Mesendoderm (in vitro differentiated cells): ENCODE measurements at regions not wholly inside any gene's neighbourhood (a gene's known extent, or its start where the extent isn't known, plus 50 kb on each side); places are given as distances from the start of the nearest gene placed in this dataset.

Experiments used
- DNase-seq: peaks from one replicate; pipeline ENCODE4 v3.0.0; 2013
- H2AK5ac ChIP-seq: 2 replicates; pipeline ENCODE4 v1.6.1; 2013; ENCODE audit warnings: low read length, inconsistent platforms
- H2BK120ac ChIP-seq: 2 replicates; pipeline ENCODE4 v1.6.1; 2013; ENCODE audit warnings: low read depth, mild to moderate bottlenecking, low read length, moderate library complexity, mixed read lengths
- H2BK15ac ChIP-seq: replicated peaks from 2 replicates; pipeline ENCODE4 v1.6.1; 2013; ENCODE audit warnings: low read depth, mild to moderate bottlenecking, moderate library complexity
- H2BK5ac ChIP-seq: 2 replicates; pipeline ENCODE4 v1.6.1; 2013; ENCODE audit warnings: low read length, inconsistent platforms
- H3K18ac ChIP-seq: 2 replicates; pipeline ENCODE4 v1.6.1; 2013; ENCODE audit warnings: mild to moderate bottlenecking, low read length, mixed read lengths
- H3K23ac ChIP-seq: one replicate; pipeline ENCODE4 v1.6.1; 2013; ENCODE audit warnings: low read length
- H3K27ac ChIP-seq: 2 replicates; pipeline ENCODE4 v1.5.1; 2013; ENCODE audit warnings: low read depth, mild to moderate bottlenecking, inconsistent platforms, low read length, moderate library complexity
- H3K27me3 ChIP-seq: 2 replicates; pipeline ENCODE4 v1.6.1; 2013; ENCODE audit warnings: low read length, control low read depth, mild to moderate bottlenecking, inconsistent platforms; ENCODE audit not compliant: insufficient read depth, poor library complexity
- H3K36me3 ChIP-seq: 2 replicates; pipeline ENCODE4 v1.6.1; 2013; ENCODE audit warnings: low read length, inconsistent platforms; ENCODE audit not compliant: control insufficient read depth, insufficient read depth
- H3K4ac ChIP-seq: one replicate; pipeline ENCODE4 v1.6.1; 2013; ENCODE audit warnings: low read depth, mild to moderate bottlenecking, low read length, moderate library complexity
- H3K4me1 ChIP-seq: 2 replicates; pipeline ENCODE4 v1.6.1; 2013; ENCODE audit warnings: low read depth, low read length, inconsistent platforms; ENCODE audit not compliant: control insufficient read depth
- H3K4me2 ChIP-seq: 2 replicates; pipeline ENCODE4 v1.6.1; 2013; ENCODE audit warnings: low read length
- H3K4me3 ChIP-seq: 2 replicates; pipeline ENCODE4 v1.5.1; 2013; ENCODE audit warnings: mild to moderate bottlenecking, low read length
- H3K56ac ChIP-seq: one replicate; pipeline ENCODE4 v1.6.1; 2013; ENCODE audit warnings: low read length
- H3K79me1 ChIP-seq: 2 replicates; pipeline ENCODE4 v1.6.1; 2013; ENCODE audit warnings: low read length, inconsistent platforms
- H3K79me2 ChIP-seq: 2 replicates; pipeline ENCODE4 v1.6.1; 2013; ENCODE audit warnings: mild to moderate bottlenecking, low read length; ENCODE audit not compliant: control insufficient read depth, insufficient read depth
- H3K9ac ChIP-seq: 2 replicates; pipeline ENCODE4 v1.6.1; 2013; ENCODE audit warnings: low read length, inconsistent platforms
- H4K5ac ChIP-seq: one replicate; pipeline ENCODE4 v1.6.1; 2013; ENCODE audit warnings: low read length
- H4K8ac ChIP-seq: one replicate; pipeline ENCODE4 v1.6.1; 2013; ENCODE audit warnings: low read depth, mild to moderate bottlenecking, control low read depth, low read length, moderate library complexity
- WGBS: extraction: QIAGEN DNeasy Blood & Tissue Kit; methylation state at CpG from one replicate; pipeline ENCODE4 v1.1.7; 2013; ENCODE audit warnings: low lambda C conversion rate, missing lambda C conversion rate; ENCODE audit not compliant: insufficient coverage; ENCODE audit errors: extremely low coverage; 5-methylcytosine and 5-hydroxymethylcytosine counted together

DNA sequence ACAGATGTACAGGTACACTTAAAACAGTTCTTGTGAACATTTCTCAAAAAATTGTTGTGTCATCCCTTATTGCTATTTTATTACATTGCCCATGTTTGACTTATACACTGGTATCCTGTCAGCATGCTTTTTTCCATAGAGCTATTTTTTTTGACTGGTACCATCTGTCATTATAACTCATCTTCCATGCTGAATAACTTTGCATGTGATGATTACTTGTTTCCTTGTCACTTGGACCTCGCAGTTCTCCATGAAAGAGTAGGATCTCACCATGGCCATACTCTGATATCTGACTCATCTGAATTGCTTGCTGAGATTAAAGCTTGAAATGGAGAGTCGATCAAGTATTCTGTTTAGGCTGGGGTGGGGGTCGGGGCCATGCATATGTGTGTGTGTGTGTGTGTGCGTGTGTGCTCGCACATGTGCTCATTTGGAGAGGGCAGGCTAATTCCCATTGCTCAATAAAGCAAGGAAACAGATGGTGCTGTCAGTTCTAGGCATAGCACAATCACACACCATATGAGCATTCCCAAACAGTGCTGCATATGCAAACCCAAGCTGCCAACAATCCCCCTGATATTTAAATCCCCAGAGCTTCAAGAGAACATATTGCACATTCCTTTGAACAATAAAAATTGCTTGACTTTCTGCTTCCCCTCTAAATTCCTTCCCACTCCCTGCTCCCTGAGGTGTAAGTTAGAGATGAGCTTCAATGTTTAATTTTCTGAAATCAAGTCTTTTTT lies 62.9 kb downstream of the NHLRC3 start:
- no peak overlapping the region for H3K4me2 ChIP-seq
- H3K27ac ChIP-seq, result no peak overlapping the region
- no peaks in the 10 kb centered on the region for H3K79me2 ChIP-seq
- no peak overlapping the region for H2AK5ac ChIP-seq
- H3K4me3 ChIP-seq, result no peak overlapping the region
- no peak overlapping the region for H4K5ac ChIP-seq
- no peak overlapping the region for H2BK120ac ChIP-seq
- H3K56ac ChIP-seq, result no peak overlapping the region
- DNase-seq, result no peak
- no peaks in the 10 kb centered on the region for H3K4me1 ChIP-seq
- H3K27me3 ChIP-seq, result no peaks in the 10 kb centered on the region
- H3K18ac ChIP-seq, result no peak overlapping the region
- no peak overlapping the region for H2BK5ac ChIP-seq
- H3K36me3 ChIP-seq, result no peaks in the 10 kb centered on the region
- H3K23ac ChIP-seq, result no peak overlapping the region
- H3K79me1 ChIP-seq, result no peaks in the 10 kb centered on the region
- no CpG with 5 or more reads among the region's 5 CpGs for WGBS
- H4K8ac ChIP-seq, result no peak overlapping the region
- H2BK15ac ChIP-seq, result no peak overlapping the region
- no peak overlapping the region for H3K4ac ChIP-seq
- no peak overlapping the region for H3K9ac ChIP-seq

DNA sequence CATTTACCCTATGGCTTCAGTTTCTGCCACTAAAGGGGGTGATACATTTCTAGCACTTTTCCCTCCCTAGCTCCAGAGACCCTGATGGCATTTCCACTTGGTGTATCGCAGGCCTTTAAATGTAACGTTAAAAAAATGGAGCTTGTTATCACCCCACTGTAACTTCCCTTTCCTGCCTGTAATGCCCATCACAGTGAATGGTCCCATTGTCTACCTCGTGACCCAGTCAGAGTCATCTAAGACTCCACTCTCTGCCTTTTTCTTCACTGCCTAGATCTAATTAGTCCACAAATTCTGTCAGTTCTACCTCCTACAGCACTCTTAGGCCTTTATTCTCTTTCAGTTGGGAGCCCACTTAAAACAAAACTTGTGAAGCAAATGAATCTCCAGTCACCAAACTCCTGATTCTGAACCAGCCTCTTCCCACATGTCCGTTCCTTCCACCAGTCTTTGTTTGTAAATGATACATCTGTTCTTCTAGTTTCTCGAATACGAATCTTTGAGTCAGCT lies 64.8 kb downstream of the NHLRC3 start:
- H3K56ac ChIP-seq, result no peak overlapping the region
- H3K9ac ChIP-seq, result no peak overlapping the region
- H2BK120ac ChIP-seq, result no peak overlapping the region
- H3K4me1 ChIP-seq, result no peaks in the 10 kb centered on the region
- no peak overlapping the region for H3K4ac ChIP-seq
- no peaks in the 10 kb centered on the region for H3K27me3 ChIP-seq
- H4K5ac ChIP-seq, result no peak overlapping the region
- no peak overlapping the region for H3K23ac ChIP-seq
- DNase-seq, result no peak
- no peak overlapping the region for H2AK5ac ChIP-seq
- no peaks in the 10 kb centered on the region for H3K36me3 ChIP-seq
- H3K4me2 ChIP-seq, result no peak overlapping the region
- no peak overlapping the region for H3K18ac ChIP-seq
- no CpG with 5 or more reads among the region's 6 CpGs for WGBS
- no peaks in the 10 kb centered on the region for H3K79me2 ChIP-seq
- H4K8ac ChIP-seq, result no peak overlapping the region
- H2BK5ac ChIP-seq, result no peak overlapping the region
- H3K79me1 ChIP-seq, result no peaks in the 10 kb centered on the region
- no peak overlapping the region for H2BK15ac ChIP-seq
- no peak overlapping the region for H3K4me3 ChIP-seq
- no peak overlapping the region for H3K27ac ChIP-seq

DNA sequence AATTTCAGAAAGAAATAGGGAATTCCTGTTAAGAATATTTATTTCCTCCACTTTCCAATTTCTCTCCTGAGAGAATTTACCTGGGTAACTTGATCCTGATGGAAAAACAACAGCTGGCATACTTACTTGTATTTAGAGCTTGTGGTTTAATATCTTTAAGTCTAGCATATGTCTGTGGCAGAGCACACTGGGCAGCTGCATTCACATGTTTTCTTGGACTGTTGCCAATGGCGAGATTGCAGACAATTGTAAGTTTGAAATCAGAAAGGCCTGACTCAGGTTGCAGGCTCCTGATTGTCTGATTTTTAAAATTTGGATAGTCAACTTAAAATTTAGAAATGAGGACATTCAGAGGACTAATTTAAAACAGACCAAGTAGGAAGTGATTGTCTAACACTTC lies 66.9 kb downstream of the NHLRC3 start:
- no peak for DNase-seq
- no peak overlapping the region for H2BK120ac ChIP-seq
- no peak overlapping the region for H3K18ac ChIP-seq
- no peak overlapping the region for H4K8ac ChIP-seq
- no peak overlapping the region for H4K5ac ChIP-seq
- no peak overlapping the region for H2AK5ac ChIP-seq
- no peak overlapping the region for H3K4me3 ChIP-seq
- H2BK5ac ChIP-seq, result no peak overlapping the region
- H3K4me2 ChIP-seq, result no peak overlapping the region
- no peak overlapping the region for H3K4ac ChIP-seq
- no peak overlapping the region for H2BK15ac ChIP-seq
- H3K56ac ChIP-seq, result no peak overlapping the region
- H3K4me1 ChIP-seq, result no peaks in the 10 kb centered on the region
- H3K27ac ChIP-seq, result no peak overlapping the region
- H3K23ac ChIP-seq, result no peak overlapping the region
- H3K27me3 ChIP-seq, result no peaks in the 10 kb centered on the region
- no CpG with 5 or more reads among the region's 1 CpG for WGBS
- no peak overlapping the region for H3K9ac ChIP-seq
- no peaks in the 10 kb centered on the region for H3K79me1 ChIP-seq
- H3K79me2 ChIP-seq, result no peaks in the 10 kb centered on the region
- H3K36me3 ChIP-seq, result no peaks in the 10 kb centered on the region

DNA sequence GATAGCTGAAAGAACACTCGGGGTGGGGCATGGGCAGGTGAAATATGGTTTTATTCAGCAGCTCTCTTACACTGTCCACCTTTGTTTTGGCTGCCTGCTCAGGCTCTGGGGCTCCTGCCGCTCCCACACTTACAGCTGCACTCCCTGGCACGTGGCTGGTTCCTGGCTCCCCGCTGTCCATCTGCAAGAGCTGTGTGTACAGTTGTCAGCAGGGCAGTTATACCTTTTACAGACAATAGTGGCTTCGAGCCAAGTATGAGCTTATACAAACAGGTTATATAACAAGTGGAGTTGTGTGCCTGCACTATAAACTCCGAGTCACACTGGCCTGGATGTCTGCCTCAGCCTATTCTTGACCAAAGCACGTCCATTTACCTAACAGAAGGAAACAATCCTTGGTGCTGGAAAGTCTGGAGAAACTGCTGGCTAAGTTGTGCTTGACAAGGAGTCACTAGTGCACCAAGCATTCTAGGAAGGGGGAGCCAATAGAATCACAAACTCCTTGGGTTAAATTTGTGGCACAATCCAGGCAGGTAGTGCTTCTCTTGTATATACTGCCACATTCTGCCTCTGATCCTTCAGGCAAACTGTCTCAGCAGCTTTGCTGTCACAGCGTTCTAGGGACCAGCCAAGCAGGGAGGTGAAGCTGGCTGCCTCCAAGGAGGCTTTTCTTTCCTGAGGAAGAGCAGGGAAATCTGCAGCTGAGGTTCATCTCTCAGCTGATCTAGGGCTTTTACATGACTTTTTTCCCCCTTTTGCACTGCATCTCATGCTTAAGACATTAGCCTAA lies 68.2 kb downstream of the NHLRC3 start:
- no peaks in the 10 kb centered on the region for H3K36me3 ChIP-seq
- WGBS, result no CpG with 5 or more reads among the region's 8 CpGs

DNA sequence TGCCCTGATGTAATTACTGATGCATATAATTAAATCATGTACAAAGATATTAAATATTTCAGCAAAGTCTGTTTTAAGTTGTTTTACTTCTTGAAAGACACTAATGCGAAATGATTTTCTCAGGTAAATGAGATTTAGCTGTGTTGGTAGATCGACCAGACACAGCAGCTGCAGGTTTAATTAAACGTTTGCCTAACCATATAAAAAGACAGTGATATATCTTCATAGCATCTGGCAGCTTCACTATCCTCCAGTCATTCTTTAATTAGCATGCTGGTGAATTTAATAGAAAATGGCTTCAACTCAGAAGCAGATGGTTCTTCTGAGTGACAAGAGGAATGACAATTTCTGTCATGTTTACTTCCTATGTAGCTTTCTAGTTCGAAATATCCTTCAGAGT lies 69.3 kb downstream of the NHLRC3 start:
- Histone ChIP-seq H3K4me1 (no peaks in the 10 kb centered on the region), H2BK120ac (no peak overlapping the region), H3K79me1 (no peaks in the 10 kb centered on the region), H3K79me2 (no peaks in the 10 kb centered on the region), H2AK5ac (no peak overlapping the region), H3K4me2 (no peak overlapping the region), H3K4me3 (no peak overlapping the region), H3K27me3 (no peaks in the 10 kb centered on the region), H2BK5ac (no peak overlapping the region), H3K56ac (no peak overlapping the region), H3K36me3 (no peaks in the 10 kb centered on the region), H2BK15ac (no peak overlapping the region), H3K9ac (no peak overlapping the region), H3K18ac (no peak overlapping the region), H4K8ac (no peak overlapping the region), H3K4ac (no peak overlapping the region), H3K27ac (no peak overlapping the region), H3K23ac (no peak overlapping the region), H4K5ac (no peak overlapping the region)
- no peak for DNase-seq
- WGBS, result no CpG with 5 or more reads among the region's 4 CpGs

More for the DNA sequence above, 68.2 kb downstream of the NHLRC3 start:
- no peak overlapping the region for H3K56ac ChIP-seq
- H2BK15ac ChIP-seq, result no peak overlapping the region
- H3K4me2 ChIP-seq, result no peak overlapping the region
- no peak overlapping the region for H3K23ac ChIP-seq
- no peak overlapping the region for H2AK5ac ChIP-seq
- H3K4me1 ChIP-seq, result no peaks in the 10 kb centered on the region
- no peak overlapping the region for H3K9ac ChIP-seq
- H3K18ac ChIP-seq, result no peak overlapping the region
- H2BK5ac ChIP-seq, result no peak overlapping the region
- no peak overlapping the region for H3K27ac ChIP-seq
- DNase-seq, result no peak
- H3K4me3 ChIP-seq, result no peak overlapping the region
- no peak overlapping the region for H4K8ac ChIP-seq
- no peaks in the 10 kb centered on the region for H3K27me3 ChIP-seq
- no peak overlapping the region for H4K5ac ChIP-seq
- H3K79me2 ChIP-seq, result no peaks in the 10 kb centered on the region
- H3K79me1 ChIP-seq, result no peaks in the 10 kb centered on the region
- no peak overlapping the region for H3K4ac ChIP-seq
- H2BK120ac ChIP-seq, result no peak overlapping the region
